Tibial nerve (tissue), 3 donors: ENCODE measurements at regions not wholly inside any gene's neighbourhood (a gene's known extent, or its start where the extent isn't known, plus 50 kb on each side); places are given as distances from the start of the nearest gene placed in this dataset.

Experiments used
- POLR2A ChIP-seq, 2 donors: fragments of 450-650 bp; IDR thresholded peaks; one replicate each; pipeline ENCODE4 v1.6.1; 2017; ENCODE audit warnings: antibody characterized with exemption in 2 of 2, mild to moderate bottlenecking in 2 of 2, moderate library complexity in 2 of 2
- TF ChIP-seq, protein P1 (sequence below), 5 experiments: fragments of 200-600 bp in 3 of 5; fragments of 450-650 bp in 2 of 5; sonication (generic) in 3 of 5; IDR thresholded peaks; one replicate each; pipeline ENCODE4 v1.5.1; 2016 to 2019; ENCODE audit warnings: antibody characterized with exemption in 5 of 5, mild to moderate bottlenecking in 3 of 5, moderate library complexity in 2 of 5

GRCh38 chr2:185014076-185014475 lies 415.7 kb downstream of the ZNF804A start:
- TF ChIP-seq, protein P1, sequence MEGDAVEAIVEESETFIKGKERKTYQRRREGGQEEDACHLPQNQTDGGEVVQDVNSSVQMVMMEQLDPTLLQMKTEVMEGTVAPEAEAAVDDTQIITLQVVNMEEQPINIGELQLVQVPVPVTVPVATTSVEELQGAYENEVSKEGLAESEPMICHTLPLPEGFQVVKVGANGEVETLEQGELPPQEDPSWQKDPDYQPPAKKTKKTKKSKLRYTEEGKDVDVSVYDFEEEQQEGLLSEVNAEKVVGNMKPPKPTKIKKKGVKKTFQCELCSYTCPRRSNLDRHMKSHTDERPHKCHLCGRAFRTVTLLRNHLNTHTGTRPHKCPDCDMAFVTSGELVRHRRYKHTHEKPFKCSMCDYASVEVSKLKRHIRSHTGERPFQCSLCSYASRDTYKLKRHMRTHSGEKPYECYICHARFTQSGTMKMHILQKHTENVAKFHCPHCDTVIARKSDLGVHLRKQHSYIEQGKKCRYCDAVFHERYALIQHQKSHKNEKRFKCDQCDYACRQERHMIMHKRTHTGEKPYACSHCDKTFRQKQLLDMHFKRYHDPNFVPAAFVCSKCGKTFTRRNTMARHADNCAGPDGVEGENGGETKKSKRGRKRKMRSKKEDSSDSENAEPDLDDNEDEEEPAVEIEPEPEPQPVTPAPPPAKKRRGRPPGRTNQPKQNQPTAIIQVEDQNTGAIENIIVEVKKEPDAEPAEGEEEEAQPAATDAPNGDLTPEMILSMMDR (IDR thresholded peaks at IDR 0.05), result no peak
- no peak for TF ChIP-seq POLR2A (IDR thresholded peaks at IDR 0.05)
